GM18519 (cell line): ENCODE measurements at regions not wholly inside any gene's neighbourhood (a gene's known extent, or its start where the extent isn't known, plus 50 kb on each side); places are given as distances from the start of the nearest gene placed in this dataset.
"Not testable (repeated sequence)": the region's sequence is repeated elsewhere in the genome, so short reads cannot be mapped to it uniquely, and the experiment has no call there.

ENCODE experiments used
- ATAC-seq: cut with Tn5 transposase; IDR thresholded peaks from one replicate; pipeline ENCODE4 v1.9.1; 2021; ENCODE audit warnings: mild to moderate bottlenecking, moderate library complexity; ENCODE audit not compliant: unreplicated experiment, low FRiP score

DNA sequence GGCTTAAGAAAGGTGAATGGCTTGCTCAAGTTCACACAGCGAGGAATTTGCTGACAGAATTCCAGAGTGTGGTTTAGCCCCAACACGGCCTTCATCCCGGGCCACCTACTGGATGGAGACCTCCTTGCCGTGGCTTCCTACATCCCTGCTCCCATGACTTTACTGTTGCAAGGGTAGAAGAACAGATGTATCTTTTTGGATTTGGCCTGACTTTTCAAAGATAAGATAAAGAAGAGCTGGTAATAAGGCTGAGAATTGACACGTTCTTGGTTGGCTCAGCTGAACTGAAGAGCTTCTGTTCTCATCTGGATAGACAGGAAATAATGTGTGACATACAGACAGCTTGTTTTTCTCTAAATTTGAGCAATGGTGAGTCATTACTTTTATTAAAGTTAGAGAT lies 113.1 kb downstream of the KLF5 start:
- ATAC-seq: no peak

DNA sequence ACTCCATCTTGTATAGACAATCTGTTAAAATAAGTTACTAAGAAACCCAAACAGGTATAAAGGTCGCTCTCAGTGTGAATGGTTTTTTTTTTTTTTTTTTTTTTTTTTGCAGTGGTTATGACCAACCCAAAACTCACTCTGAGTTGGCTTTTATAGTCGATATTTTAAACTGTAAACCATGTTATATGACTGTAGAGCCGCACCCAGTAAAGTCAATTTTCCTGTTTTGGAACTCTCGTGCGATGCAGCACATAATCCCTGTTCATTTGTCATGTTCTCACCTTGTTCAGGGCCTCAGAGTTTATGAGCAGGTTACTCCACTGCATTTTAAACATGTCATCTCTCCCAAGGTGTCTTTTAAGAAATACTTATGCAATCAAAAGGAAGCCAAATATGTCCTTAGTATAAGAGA lies 112.5 kb downstream of the KLF5 start:
- ATAC-seq: no peak

DNA sequence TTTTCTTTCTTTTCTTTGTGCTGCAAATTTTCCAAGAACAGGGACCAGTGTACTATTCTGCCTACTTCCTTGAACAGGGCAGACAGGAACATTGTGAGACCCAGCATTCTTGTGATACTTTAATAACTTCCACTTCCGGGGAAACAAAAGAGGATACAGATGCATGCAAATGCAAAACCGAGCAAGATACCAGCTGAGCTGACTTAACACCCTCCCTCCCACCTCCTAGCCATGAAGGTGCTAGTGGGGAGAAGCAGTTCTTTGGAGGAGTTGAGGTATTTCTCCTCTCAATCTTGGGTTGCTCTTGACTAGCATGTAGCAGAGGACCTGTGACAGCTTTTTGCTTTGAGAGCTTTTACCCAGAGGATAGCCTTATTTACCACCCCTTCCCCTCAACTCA lies 111.2 kb downstream of the KLF5 start:
- ATAC-seq: no peak

DNA sequence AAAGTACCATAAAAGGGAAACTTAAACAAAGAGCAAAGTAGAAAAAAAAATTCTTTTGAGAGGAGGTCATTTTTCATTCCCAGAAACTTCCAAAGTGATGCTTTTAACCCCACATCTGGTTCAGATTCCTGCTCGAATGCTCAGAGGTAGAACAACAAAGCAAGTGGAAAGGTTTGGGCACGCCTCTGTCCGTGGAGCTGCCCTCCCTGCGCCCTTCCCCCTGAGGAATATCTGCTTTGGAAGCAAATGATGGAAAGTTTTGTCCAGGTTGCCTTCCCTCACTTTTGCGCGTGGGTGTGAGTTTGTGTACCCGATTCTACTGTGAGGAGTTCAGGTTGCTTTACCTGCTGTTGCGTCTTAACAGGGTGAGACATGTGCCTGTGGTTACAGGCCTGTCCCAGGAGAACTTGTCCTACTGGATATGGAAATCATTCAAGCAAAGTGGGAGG lies 110.2 kb downstream of the KLF5 start:
- no peak for ATAC-seq

DNA sequence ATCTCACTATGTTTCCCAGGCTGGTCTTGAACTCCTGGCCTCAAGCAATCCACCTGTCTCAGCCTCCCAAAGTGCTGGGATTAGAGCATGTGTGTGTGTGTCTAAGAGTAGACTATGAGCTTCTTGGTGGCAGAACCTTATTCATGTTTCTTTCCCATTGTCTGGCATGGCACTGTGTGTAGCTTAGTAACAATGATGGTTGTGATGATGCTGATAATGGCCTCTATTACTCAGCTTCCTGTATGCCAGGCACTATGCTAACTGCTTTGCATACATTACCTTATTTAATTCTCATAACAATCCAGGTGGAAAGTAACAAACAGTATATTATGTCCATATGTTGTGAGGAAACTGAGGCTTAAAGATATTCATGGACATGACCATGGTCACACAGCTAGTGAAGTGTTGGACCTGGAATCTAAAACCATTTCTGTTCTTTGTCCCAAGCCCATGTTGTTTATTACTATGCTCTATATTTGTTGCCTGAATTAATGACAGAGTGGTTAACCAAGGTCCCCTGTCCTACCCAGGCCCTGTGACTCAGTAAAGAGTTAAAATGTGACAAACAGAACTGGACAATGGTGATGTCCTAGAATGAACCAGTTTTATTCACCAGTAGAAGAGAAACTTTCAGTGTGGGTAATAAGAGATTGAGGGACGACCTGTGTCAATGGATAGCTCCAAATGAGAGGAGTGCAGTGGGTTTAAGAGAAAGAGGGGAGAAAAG lies 109.6 kb downstream of the KLF5 start:
- ATAC-seq: no peak

DNA sequence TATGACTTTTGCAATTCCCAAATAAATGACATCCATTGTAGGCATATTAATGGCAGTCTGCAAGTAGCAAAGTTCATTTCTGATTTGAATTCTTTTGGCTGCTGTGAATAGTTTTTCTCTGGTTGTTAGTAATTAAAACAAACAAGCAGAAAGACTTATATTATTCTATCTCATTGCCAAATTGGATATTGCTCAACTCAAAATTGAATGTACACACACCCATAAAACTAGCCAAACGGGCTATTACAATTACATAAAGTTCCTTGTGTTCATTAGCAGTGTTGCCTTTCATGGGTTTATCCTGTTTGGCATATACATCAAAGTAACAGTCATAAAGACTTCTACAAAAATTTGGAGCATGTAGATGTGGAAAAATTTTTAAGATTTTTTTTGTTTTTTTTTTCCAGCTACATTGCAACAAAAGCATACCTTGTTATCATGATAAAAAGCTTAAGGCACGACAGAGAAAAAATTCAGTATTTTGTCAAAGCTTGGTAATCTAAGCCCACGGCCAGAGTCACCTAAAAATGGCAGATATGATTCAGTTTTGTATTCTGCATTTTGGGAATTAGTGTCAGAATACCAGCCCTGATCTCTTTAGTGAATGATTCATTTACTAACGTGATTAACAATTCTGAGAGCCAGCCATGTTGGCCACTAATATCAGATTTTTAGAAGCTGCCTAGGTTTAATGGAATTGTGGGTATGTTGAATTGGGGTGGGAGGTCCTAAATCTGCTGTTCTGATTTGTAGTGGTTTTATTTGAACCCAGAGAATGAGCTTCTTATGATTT lies 108.4 kb downstream of the KLF5 start:
- no peak for ATAC-seq

DNA sequence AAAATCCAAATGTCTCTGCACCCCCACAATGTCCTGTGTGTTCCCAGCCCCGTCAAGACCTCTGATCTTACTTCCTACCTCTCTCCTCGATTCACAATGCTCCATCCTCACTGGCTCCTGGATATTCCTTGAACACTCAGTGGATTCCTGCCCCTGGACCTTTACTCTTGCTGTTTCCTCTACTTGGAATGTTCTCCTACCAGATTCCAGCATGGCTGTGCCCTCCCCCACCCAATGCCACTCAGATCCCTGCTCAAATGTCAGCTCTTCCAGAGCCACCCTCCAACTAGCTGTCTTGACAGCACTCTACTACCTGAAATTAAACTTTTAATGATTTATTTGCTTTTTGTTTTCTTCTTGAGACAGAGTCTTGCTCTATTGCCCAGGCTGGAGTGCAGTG lies 107.4 kb downstream of the KLF5 start:
- ATAC-seq: no peak

DNA sequence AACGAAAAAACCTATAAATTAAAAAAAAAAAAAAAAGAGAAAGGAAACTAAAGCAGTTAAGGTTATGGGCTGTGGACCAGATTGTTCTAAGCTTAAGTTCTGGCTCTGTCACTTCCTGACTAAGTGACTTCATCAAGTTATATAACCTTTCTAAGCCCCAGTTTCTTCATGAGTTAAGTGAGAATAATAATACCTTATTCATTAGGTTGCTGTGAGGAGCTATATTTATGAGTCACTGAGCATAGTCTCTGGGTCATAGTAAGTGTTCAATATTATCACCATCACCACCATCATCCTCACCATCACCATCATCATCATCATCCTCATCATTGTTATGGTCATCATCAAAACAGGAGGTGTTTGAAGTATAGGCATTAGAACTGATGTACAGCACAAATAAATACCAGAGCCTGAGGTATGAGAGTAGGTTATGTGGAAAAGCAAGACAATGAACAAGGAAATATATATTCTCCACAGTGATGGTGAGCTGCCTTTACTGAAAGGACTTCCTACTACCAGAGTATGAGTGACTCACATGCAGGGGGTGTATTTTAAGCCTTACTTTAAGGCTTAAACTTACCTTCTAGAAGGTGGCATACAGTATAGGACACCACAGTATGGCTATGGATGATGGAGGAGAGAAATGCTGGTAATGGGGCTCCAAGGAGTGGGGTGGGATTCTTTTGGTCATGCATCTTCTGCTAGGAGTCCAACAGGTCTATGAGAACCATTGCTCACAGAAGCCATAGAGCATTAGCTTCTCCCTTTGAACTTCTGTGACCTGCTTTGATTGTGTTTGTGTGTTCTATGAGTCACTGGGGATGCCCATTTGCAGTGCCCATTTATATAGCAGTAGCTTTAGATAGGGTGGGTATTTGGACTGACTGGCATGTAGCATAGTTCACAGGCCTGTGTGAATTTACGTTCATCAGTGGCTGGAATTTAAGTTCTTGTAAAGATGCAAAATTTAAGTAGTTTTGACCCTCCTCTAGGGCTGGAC lies 104.4 kb downstream of the KLF5 start:
- no peak for ATAC-seq

DNA sequence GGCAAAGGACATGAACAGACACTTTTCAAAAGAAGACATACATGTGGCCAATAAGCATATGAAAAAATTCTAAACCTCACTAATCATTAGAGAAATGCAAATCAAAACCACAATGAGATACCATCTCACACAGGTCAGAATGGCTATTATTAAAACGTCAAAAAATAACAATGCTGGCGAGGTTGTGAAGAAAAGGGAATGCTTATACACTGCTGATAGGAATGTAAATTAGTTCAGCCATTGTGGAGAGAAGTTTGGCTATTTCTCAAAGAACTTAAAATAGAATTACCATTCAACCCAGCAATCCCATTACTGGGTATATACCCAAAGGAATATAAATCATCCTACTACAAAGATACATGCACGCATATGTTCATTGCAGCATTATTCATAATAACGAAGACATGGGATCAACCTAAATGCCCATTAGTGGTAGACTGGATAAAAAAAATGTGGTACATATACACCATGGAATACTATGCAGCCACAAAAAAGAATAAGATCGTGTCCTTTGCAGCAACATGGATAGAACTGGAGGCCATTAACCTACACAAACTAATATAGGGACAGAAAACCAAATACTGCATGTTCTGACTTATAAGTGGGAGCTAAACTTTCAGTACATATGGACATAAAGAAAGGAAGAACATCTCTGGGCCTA lies 101.7 kb downstream of the KLF5 start:
- not testable (repeated sequence) for ATAC-seq

DNA sequence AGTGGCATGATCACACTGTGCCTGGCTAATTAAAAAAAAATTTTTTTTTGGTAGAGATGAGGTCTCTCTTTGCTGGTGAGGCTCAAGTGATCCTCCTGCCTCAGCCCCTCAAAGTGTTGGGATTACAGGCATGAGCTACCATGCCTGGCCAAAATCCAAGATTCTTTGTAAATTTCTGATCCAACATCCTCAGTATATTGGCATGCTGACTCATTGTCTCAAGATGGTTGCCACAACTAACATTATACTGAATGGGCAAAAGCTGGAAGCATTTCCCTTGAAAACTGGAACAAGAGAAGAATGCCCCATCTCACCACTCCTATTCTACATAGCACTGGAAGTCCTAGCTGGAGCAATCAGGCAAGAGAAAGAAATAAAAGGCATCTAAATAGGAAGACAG lies 100.0 kb downstream of the KLF5 start:
- no peak for ATAC-seq

DNA sequence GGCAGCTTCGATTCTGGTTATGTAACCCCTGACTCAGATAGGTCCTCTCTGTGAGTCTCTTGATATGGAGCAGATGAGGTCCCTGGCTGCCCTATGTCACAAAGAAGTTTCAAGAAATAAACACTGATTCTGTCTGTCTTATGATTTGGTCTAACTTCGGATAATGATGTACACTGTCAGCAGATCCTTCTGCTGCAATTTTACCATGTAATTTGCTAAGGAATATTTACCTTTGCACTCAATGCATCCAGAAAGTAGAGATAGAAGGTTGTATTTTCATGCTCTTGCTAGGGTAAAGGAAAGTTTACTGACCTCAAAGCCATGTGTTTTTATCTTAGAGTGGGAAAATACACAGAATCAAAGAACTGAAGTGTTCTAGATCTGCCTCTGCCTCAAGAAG lies 98.2 kb downstream of the KLF5 start:
- no peak for ATAC-seq

DNA sequence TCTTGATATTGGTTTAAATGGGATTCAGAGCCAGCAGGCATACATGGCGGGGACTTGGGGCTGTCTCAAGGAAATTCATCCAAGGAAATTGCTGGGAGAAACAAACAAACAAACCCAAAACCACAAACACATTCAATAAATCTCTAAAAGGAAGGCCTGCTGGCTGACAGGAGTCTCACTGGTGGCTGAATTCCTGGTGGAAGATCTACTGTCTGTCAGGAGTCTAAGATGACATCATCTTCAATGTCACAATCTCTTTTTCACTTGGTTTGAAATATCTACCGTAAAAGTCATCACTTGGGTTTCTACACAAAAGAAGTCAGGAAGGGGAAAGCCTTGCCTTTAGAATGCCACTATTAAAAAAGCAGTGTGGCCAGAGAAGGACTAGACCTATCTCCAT lies 87.9 kb downstream of the KLF5 start:
- no peak for ATAC-seq

DNA sequence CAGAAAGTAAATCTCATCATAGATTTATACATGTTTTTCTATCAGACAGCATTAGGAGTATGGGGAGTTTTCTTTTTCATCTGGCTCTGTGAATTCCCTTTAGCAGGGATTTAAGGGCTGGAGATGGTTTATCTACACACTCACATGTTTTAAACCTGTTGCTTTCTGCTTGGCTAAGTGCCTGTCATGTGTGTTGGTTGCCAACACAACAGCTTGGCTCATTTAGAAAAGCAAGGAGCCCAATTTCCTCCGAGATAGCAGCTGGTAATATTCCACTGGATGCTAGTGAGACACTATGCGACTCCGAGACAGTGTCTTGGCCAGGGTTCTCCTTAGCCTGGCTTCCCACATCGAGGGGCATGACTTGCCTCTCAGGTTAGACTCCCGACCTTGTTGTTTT lies 83.3 kb downstream of the KLF5 start:
- no peak for ATAC-seq

DNA sequence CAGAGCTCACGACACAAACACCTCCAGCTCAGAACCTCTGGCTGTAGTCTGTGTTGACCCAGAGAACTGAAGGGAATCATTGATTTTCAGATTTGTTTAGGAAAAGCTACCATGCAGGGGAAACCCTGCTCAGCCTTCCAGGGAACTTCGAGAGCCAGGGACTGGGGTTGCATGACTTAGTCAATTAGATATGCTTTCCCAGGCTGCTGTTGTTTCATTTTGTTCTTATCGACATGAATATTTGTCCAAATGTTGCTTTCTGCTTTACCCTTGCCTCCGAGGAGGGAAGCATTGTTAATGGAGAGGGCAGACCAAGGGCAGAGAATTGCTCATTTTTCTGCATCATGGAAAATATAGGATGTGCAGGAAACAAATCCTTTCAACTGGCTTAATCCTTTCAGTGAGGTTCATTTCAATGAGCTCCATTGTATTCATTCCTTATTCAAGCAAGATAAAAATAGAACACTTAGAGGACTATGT lies 82.5 kb downstream of the KLF5 start:
- ATAC-seq: no peak

DNA sequence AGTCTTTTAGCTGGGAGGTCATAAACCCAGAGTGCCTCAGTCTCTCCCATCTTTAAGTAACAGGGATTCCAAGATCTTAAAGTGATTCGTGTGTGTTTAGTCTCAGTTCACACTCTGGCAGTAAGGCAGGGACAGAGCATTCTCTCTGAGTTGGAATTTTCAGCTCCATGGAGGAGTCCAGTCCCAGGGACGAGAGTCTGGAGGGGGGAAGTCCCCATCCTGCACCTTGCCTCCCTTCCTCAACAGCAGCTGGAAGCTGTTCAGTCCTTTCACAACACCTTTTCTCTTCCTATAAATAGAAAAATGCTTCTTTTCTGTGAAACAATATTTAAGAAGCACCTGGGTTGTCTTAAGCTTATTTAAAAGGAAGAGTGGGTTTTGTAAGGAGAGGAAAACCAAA lies 82.0 kb downstream of the KLF5 start:
- no peak for ATAC-seq

DNA sequence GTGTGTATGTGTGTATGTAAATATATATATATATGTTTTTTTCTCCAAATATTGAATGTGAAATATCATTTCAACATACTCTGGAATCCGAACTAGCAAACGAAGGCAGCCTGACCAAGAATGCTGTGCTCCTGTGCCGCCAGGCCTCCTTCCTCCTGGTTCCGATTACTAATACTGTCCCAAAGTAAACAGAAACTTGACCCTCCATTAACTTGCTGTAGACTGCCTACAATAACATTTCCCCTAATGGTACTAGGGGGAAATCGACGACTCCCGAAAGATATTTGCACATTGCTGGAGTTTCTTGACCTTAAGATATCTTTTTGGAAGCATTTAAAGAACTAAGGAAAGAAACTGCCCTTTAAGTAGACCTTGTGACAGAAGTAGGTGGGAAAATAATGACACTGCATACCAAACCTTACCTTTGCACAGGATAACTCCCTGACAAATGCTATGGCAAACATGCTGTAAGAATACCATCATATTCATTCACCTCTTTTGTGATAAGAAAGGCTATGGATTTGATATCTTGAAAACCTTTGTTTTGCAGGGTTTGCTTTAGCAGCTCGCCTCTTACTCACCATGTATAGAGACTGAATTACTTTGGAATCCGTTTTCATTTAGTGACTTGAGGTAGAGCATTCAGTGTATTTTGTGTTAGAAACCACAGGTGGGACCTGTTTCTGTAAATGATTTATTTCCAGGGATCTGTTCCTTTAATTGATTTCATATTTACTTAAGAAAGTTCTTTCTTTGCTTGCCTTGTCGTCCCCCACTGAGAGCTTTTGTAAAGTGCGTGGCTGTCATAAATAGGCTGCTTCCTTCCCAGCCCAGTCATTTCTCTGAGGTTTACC lies 80.1 kb downstream of the KLF5 start:
- no peak for ATAC-seq

DNA sequence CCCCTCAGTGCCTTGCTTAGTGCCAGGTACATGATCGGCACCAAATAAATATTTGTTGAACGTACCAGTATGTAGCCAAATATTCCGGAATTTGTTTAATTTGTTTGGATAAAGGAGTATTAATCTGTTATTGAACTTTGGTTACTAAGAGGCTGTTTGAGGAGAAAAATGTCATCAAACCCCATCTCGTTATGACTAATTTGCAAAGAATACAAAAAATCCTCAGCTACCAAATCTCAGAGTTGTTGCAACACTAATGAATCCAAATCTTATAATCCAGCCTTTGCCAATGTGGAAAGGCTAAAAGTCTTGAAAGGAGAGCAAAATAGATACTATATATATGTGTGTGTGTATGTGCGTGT lies 79.5 kb downstream of the KLF5 start:
- no peak for ATAC-seq

DNA sequence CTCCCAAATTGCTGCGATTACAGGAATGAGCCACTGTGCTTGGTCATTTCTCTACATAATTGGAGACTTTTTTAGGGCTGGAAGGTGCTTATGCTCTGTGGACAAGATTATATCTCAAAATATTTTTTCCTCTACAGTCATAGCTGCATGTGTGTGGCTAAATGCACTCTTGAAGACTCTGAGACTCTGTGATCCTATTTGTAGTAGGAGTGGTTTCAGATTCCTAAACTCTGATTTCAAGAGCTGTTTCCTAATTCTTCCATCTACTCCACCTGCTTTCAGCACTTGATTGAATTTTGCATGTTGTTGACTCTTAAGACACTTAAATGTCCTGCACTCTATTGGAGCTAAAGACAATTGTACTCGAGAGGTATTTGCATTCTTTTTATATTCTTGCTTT lies 78.0 kb downstream of the KLF5 start:
- no peak for ATAC-seq

DNA sequence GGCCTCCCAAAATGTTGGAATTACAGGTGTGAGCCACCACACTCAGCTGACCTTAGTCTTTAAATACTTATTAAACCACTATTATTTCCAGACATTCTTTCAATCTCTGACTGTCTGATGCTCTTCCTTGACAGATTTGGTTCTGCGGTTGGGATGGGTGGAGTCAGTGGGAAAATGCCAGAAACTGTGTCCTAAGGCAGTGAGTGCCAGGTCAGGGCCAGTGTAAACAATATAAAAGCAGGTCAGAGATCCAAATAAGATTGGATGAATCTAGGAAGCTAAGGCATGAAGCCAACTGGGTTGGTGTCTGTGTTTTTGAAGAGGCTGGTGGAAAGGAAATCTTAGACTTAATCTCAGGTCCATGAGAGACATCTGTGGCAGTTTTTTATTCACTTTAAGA lies 74.7 kb downstream of the KLF5 start:
- ATAC-seq: no peak
